ENCODE measurements at regions not wholly inside any gene's neighbourhood (a gene's known extent, or its start where the extent isn't known, plus 50 kb on each side); places are given as distances from the start of the nearest gene placed in this dataset.
A peak's percentile ranks its signal among the peaks of the same experiment; 100 is the strongest.
"Not testable (repeated sequence)": the region's sequence is repeated elsewhere in the genome, so short reads cannot be mapped to it uniquely, and the experiment has no call there.

- not testable (repeated sequence) for DNase-seq (ENCODE audit: low read depth)
Measured at GRCh38 chr4:4037399-4038138, 189.2 kb downstream of the OTOP1 start.

- DNase-seq (ENCODE audit: low read depth), result not testable (repeated sequence)
Measured at GRCh38 chr4:4045823-4046222, 180.9 kb downstream of the OTOP1 start.

DNA sequence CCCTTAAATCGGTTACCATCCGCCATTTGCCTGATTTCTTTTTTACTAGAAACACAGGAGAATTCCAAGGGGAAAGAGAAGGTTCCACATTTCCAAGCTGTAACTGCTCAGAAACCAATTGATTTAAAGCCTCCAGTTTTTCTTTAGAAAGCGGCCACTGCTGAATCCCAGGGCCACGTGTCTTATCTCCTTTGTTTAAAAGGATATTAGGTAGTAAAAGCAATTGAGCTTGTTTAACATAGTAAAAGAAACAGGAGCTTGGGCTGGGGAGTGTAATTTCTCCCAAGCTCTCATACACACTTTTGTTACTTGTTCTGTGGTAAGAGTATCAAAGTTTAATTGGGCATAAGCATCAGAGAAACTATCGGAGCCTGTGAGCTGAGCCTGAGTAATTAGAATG, 180.0 kb downstream of the OTOP1 start:
- not testable (repeated sequence) for DNase-seq (ENCODE audit: low read depth)

DNA sequence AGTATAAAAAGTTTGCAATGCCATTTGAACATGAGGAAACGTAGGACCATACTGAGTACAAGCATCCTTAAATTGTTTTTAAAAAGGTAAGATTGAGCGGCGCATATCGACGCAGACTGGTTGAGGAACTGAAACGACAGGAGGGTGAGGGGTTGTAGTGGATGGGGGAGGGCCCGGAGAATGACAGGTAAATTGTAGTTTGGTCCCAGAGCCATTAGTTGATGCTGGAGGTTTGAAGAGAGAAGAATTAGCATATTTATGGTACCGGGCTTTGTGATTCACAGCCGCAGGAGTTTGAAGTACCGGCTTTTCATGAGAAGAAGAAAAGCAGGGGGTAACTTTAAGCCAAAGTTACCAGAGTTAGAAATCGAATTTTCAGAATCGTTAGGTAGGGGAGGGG, 179.5 kb downstream of the OTOP1 start:
- not testable (repeated sequence) for DNase-seq (ENCODE audit: low read depth)

GRCh38 chr4:4048227-4048626, 178.5 kb downstream of the OTOP1 start:
- DNase-seq (ENCODE audit: low read depth), result not testable (repeated sequence)

GRCh38 chr4:4050781-4051180, 175.9 kb downstream of the OTOP1 start:
- DNase-seq (ENCODE audit: low read depth), result not testable (repeated sequence)

- DNase-seq (ENCODE audit: low read depth), result not testable (repeated sequence)
Measured at GRCh38 chr4:4052933-4053332, 173.8 kb downstream of the OTOP1 start.

GRCh38 chr4:4057226-4057625, 169.5 kb downstream of the OTOP1 start:
- not testable (repeated sequence) for DNase-seq (ENCODE audit: low read depth)

DNA sequence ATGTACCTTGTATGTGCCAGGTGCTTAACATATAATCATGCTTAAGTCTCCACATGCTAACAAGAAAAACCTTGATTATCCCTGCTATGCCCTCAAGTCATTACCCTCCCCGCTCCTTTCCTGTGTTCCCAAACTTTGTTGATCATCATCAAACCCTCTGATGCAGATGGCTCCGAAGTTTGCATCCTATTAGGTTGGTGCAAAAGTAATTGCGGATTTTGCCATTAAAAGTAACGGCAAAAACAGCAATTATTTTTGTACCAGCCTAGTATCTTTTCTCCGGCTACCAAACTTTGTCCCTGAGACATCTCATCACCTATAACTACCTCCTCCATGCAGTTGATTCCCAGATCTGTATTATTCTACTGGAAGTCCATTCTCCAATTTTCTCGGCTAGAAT, 142.6 kb downstream of the OTOP1 start:
- DNase-seq (ENCODE audit: low read depth), result not testable (repeated sequence)

GRCh38 chr4:4089716-4090419, 136.9 kb downstream of the OTOP1 start:
- DNase-seq (ENCODE audit: low read depth), result not testable (repeated sequence)

- not testable (repeated sequence) for DNase-seq (ENCODE audit: low read depth)
Measured at GRCh38 chr4:4090720-4091119, 136.0 kb downstream of the OTOP1 start.

DNA sequence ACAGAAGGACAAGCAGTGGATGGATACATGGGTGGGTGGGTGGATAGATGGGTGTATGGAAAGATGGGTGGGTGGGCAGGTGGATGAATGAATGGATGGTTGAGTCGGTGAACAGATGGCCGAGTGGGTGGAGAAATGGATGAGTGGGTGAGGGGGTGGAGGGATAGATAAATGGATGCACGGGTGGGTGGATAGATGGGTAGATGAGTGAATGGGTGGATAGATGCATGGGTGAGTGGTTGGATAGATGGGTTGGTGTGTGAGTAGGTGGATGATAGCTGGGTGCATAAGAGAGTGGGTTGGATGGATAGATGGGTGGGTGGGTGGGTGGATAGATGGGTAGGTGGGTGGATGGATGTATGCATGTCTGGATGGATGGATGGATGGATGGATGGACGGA, 134.6 kb downstream of the OTOP1 start:
- not testable (repeated sequence) for DNase-seq (ENCODE audit: low read depth)

DNA sequence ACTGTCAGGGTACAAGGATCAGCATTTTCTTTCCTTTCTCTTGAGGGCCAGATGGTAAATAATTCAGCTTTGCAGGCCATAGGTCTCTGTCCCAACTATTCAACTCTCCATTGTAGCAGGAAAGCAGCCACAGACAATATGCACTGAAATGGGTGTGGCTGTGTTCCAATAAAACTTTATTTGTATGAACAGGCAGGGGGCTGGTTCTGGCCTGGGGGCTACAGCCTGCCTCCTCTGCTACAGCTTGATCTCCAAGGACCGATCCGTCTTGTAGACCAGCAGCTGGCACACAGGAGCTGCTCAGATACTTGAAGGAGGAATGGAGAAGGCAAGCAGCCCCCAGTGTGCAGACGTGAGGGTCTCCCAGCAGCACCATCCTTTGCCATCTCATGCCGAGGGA, 127.1 kb downstream of the OTOP1 start:
- DNase-seq (ENCODE audit: low read depth), result not testable (repeated sequence)

- not testable (repeated sequence) for DNase-seq (ENCODE audit: low read depth)
Measured at GRCh38 chr4:4106923-4107322, 119.8 kb downstream of the OTOP1 start.

DNA sequence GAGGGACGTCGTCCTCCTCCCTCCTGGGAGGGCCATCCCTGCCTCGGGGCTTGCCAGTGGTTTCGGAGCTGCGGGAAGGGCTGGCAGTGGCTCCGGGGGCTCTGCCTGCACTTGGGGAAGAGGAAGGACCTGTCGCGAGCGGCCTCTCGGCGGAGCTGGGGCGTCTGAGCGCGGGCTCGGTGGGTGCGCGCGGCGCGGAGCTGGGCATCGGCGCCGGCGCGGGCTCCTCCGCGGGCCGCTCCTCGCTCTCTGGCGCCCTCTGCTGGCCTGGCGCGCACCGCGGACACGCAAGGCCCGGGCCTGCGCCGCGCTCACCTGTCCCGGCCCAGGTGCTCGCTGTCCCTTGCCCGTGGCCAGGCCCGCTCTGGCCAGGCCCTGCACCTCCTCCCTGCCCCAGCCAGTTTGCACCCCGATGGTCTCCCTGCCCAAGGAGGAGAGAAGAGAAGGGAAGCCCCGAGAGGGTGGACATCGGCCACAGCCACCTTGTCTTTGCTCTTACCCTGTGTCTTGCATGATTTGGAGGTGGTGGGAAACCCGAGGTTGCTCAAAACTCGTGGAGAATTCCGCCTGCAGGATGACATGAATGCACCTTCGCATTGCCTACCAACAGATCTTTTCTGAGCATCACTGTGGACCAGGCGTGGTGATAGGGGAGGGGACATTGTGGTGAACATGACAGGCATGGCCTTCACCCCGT, 119.2 kb downstream of the OTOP1 start:
- DNase-seq (ENCODE audit: low read depth), result peak; percentile 76

GRCh38 chr4:4115381-4115780, 111.3 kb downstream of the OTOP1 start:
- DNase-seq (ENCODE audit: low read depth), result not testable (repeated sequence)

DNA sequence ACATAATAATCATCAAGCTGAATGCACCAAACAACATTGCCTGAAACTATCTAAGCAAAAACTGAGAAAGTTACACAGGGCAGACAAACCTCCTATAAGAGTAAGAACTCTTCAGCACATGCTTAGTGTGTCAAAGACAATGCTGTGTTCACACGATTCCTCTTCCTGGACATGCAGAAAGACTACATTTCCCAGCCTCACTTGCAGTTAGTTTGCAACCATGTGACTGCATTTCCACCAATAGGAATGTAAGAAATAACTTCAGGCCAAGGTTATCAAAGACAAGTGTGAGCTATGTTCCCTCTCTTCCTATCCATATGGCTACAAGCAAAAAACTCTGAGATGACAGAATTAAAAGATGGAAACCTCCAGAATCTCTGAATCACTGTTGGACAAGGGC, 109.8 kb downstream of the OTOP1 start:
- DNase-seq (ENCODE audit: low read depth), result not testable (repeated sequence)

- DNase-seq (ENCODE audit: low read depth), result not testable (repeated sequence)
Measured at GRCh38 chr4:4134368-4134767, 92.4 kb downstream of the OTOP1 start.

DNA sequence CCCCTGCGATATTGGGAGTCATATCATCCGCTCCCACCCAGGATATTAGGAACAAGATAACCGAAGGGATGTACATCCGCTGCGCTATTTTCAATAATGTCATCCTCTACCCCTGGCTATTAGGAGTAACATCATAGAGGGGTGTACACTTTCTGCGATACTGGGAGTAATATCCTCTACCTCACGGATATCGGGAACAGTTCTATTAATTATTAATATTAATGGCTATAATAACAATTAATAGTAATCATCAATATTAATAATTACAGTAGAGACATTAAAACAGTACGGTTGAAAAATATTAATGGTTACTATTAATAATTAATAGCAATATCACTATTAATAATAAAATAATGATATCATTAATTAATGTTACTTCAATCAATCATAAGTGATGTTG, 90.1 kb downstream of the OTOP1 start:
- DNase-seq (ENCODE audit: low read depth), result not testable (repeated sequence)

Measured in stimulated activated CD8-positive, alpha-beta memory T cell treated with anti-CD3 and anti-CD28 coated beads, Interleukin-15, amount 100 ng/mL, for 24 hours (primary cell).